OCI-LY7 (cell line): ENCODE measurements at regions not wholly inside any gene's neighbourhood (a gene's known extent, or its start where the extent isn't known, plus 50 kb on each side); places are given as distances from the start of the nearest gene placed in this dataset.

Source experiments
- CTCF ChIP-seq: fragments of 200-600 bp; sonication (generic); conservative IDR thresholded peaks from 2 replicates; pipeline ENCODE4 v1.5.1; 2014; ENCODE audit warnings: mild to moderate bottlenecking, antibody characterized with exemption, low read length, moderate library complexity, mixed read lengths
- EZH2phosphoT487 ChIP-seq: fragments of 200-600 bp; sonication (generic); IDR thresholded peaks from 2 replicates; pipeline ENCODE4 v1.6.1; 2018; ENCODE audit warnings: low read depth, borderline replicate concordance, mild to moderate bottlenecking, mixed run types, antibody characterized with exemption, low read length, moderate library complexity, mixed read lengths

GRCh38 chr16:62985722-62986121, 949.5 kb upstream of the CDH8 start:
- TF ChIP-seq CTCF (no peak), EZH2phosphoT487 (no peak)
